H1 (cell line): ENCODE measurements at regions not wholly inside any gene's neighbourhood (a gene's known extent, or its start where the extent isn't known, plus 50 kb on each side); places are given as distances from the start of the nearest gene placed in this dataset.

Experiments
- CTCF ChIA-PET: fragments of 300-600 bp; sonication (Branson Sonifier 250); formaldehyde crosslinking; loops from one replicate; lab custom pipeline; 2021; ENCODE audit not compliant: partially characterized antibody; lab: Charles Lee
- POLR2A ChIA-PET: fragments of 300-600 bp; sonication (Branson Sonifier 250); formaldehyde crosslinking; loops from one replicate; lab custom pipeline; 2021; ENCODE audit warnings: inconsistent platforms; ENCODE audit not compliant: partially characterized antibody; lab: Charles Lee
- DNase-seq, 2 experiments: peaks; one replicate each; pipeline versions ENCODE4 v3.0.0 to v3.0.0-alpha.2; 2010 to 2022; ENCODE audit warnings: low spot score in 2 of 2, low read depth in 1 of 2, mixed read lengths in 1 of 2
- FAIRE-seq: peaks from 2 replicates; lab custom pipeline; 2011; peaks lifted over from hg19 to GRCh38; lab: Jason Lieb, UNC
- H2AFZ ChIP-seq: 2 replicates; pipeline ENCODE4 v1.8.1; 2012; ENCODE audit warnings: low read length, inconsistent platforms
- H2AK5ac ChIP-seq: 2 replicates; pipeline ENCODE4 v1.6.1; 2013; ENCODE audit warnings: low read depth, low read length
- H2BK120ac ChIP-seq: replicated peaks from 2 replicates; pipeline ENCODE3; 2013; ENCODE audit warnings: low read depth, low read length, inconsistent platforms
- H2BK12ac ChIP-seq: 2 replicates; pipeline ENCODE4 v1.6.1; 2013; ENCODE audit warnings: low read depth, low read length
- H2BK15ac ChIP-seq: 2 replicates; pipeline ENCODE4 v1.6.1; 2013; ENCODE audit warnings: low read length
- H2BK20ac ChIP-seq: 2 replicates; pipeline ENCODE4 v1.6.1; 2013; ENCODE audit warnings: low read length
- H2BK5ac ChIP-seq: 2 replicates; pipeline ENCODE4 v1.6.1; 2013; ENCODE audit warnings: low read depth, low read length
- H3K14ac ChIP-seq: 2 replicates; pipeline ENCODE4 v1.6.1; 2013; ENCODE audit warnings: inconsistent platforms; ENCODE audit not compliant: insufficient read length
- H3K18ac ChIP-seq: 2 replicates; pipeline ENCODE4 v1.6.1; 2013; ENCODE audit warnings: low read length; ENCODE audit errors: extremely low read depth
- H3K23ac ChIP-seq: 2 replicates; pipeline ENCODE4 v1.6.1; 2013; ENCODE audit warnings: inconsistent platforms; ENCODE audit not compliant: insufficient read length
- H3K23me2 ChIP-seq: 2 replicates; pipeline ENCODE4 v1.6.1; 2013; ENCODE audit warnings: low read depth, low read length
- H3K27ac ChIP-seq: 2 replicates; pipeline ENCODE4 v1.6.1; 2011; ENCODE audit warnings: low read depth, low read length, inconsistent platforms
- H3K27me3 ChIP-seq, 4 experiments: replicated peaks in 1 of 4; 1 replicate in 1 of 4; 2 replicates in 3 of 4; pipeline versions ENCODE4 v1.6.1 to v1.8.1; 2011 to 2013; ENCODE audit warnings: low read length in 3 of 4, mild to moderate bottlenecking in 3 of 4, inconsistent platforms in 2 of 4, mixed read lengths in 2 of 4, moderate library complexity in 1 of 4; ENCODE audit not compliant: control insufficient read depth in 3 of 4, insufficient read depth in 3 of 4; ENCODE audit errors: extremely low read depth in 1 of 4
- H3K36me3 ChIP-seq, 4 experiments: 2 replicates each; pipeline versions ENCODE4 v1.6.1 to v1.8.1; 2011 to 2013; ENCODE audit warnings: mild to moderate bottlenecking in 4 of 4, low read length in 3 of 4, moderate library complexity in 2 of 4, control low read depth in 1 of 4, inconsistent platforms in 1 of 4; ENCODE audit not compliant: insufficient read depth in 4 of 4, control insufficient read depth in 2 of 4
- H3K4ac ChIP-seq: replicated peaks from 2 replicates; pipeline ENCODE3; 2013; ENCODE audit warnings: low read length, low read depth, mixed read lengths, inconsistent platforms; ENCODE audit not compliant: insufficient read length
- H3K4me1 ChIP-seq, 4 experiments: replicated peaks in 1 of 4; 1 replicate in 1 of 4; 2 replicates in 3 of 4; pipeline versions ENCODE4 v1.6.1 to v1.8.1; 2011 to 2013; ENCODE audit warnings: low read length in 3 of 4, inconsistent platforms in 2 of 4, mixed read lengths in 1 of 4; ENCODE audit not compliant: insufficient read depth in 4 of 4, control insufficient read depth in 3 of 4
- H3K4me2 ChIP-seq, 2 experiments: 2 replicates each; pipeline versions ENCODE4 v1.6.1 to v1.8.1; 2011 to 2013; ENCODE audit warnings: low read depth in 2 of 2, low read length in 2 of 2, control low read depth in 1 of 2, inconsistent platforms in 1 of 2, mild to moderate bottlenecking in 1 of 2; ENCODE audit not compliant: insufficient read depth in 1 of 2
- H3K4me3 ChIP-seq, 4 experiments: fragments of 200-600, 300-600 bp in 1 of 4; sonication (generic), shearing (Covaris generic), sonication (Bioruptor Twin) in 1 of 4; 2 replicates each; pipeline versions ENCODE4 v1.5.1 to v1.8.1; 2011 to 2016; ENCODE audit warnings: low read length in 4 of 4, low read depth in 3 of 4, control low read depth in 2 of 4, inconsistent platforms in 2 of 4, mild to moderate bottlenecking in 2 of 4, mixed read lengths in 1 of 4, moderate library complexity in 1 of 4; ENCODE audit not compliant: insufficient read depth in 2 of 4; ENCODE audit errors: extremely low read depth in 1 of 4
- H3K56ac ChIP-seq: replicated peaks from 2 replicates; pipeline ENCODE3; 2013; ENCODE audit warnings: low read depth, mild to moderate bottlenecking, mixed read lengths, low read length, inconsistent platforms; ENCODE audit not compliant: insufficient read length
- H3K79me1 ChIP-seq: 2 replicates; pipeline ENCODE4 v1.6.1; 2013; ENCODE audit warnings: low read depth, low read length, control low read depth
- H3K79me2 ChIP-seq, 2 experiments: 2 replicates each; pipeline versions ENCODE4 v1.6.1 to v1.8.1; 2012 to 2013; ENCODE audit warnings: low read length in 2 of 2, mild to moderate bottlenecking in 2 of 2, inconsistent platforms in 1 of 2; ENCODE audit not compliant: insufficient read depth in 2 of 2, control insufficient read depth in 1 of 2
- H3K9ac ChIP-seq, 4 experiments: replicated peaks in 1 of 4; 1 replicate in 1 of 4; 2 replicates in 3 of 4; pipeline versions ENCODE4 v1.6.1 to v1.8.1; 2011 to 2013; ENCODE audit warnings: low read depth in 3 of 4, low read length in 3 of 4, control low read depth in 2 of 4, mild to moderate bottlenecking in 2 of 4, moderate library complexity in 2 of 4, inconsistent platforms in 1 of 4; ENCODE audit errors: extremely low read depth in 1 of 4
- H3K9me3 ChIP-seq, 2 experiments: 2 replicates each; pipeline versions ENCODE4 v1.6.1 to v1.8.1; 2012 to 2013; ENCODE audit warnings: mild to moderate bottlenecking in 2 of 2, moderate library complexity in 2 of 2, control low read depth in 1 of 2, inconsistent platforms in 1 of 2, low read depth in 1 of 2, low read length in 1 of 2, mixed read lengths in 1 of 2; ENCODE audit not compliant: insufficient read depth in 2 of 2
- H4K20me1 ChIP-seq, 2 experiments: replicated peaks in 1 of 2; 2 replicates each; pipeline versions ENCODE3 to v1.8.1; 2011 to 2013; ENCODE audit warnings: inconsistent platforms in 2 of 2, low read length in 2 of 2, mild to moderate bottlenecking in 1 of 2; ENCODE audit not compliant: insufficient read depth in 2 of 2, control insufficient read depth in 1 of 2
- H4K5ac ChIP-seq: 2 replicates; pipeline ENCODE4 v1.6.1; 2013; ENCODE audit warnings: low read length, low read depth, mixed read lengths, inconsistent platforms; ENCODE audit not compliant: insufficient read length
- H4K8ac ChIP-seq: 2 replicates; pipeline ENCODE4 v1.8.0; 2013; ENCODE audit warnings: mild to moderate bottlenecking, moderate library complexity, low read length, inconsistent platforms; ENCODE audit not compliant: insufficient read depth; ENCODE audit errors: extremely low read depth
- H4K91ac ChIP-seq: replicated peaks from 2 replicates; pipeline ENCODE3; 2013; ENCODE audit warnings: low read length, mixed read lengths, inconsistent platforms; ENCODE audit not compliant: insufficient read length
- SP4 ChIP-seq: IDR thresholded peaks from 2 replicates; pipeline ENCODE4 v1.6.1; 2012; ENCODE audit warnings: low read length, inconsistent platforms
- TBP ChIP-seq: IDR thresholded peaks from 2 replicates; pipeline ENCODE4 v1.6.1; 2011; ENCODE audit warnings: low read depth, low read length, improper control_type of control experiment
- WGBS, 2 experiments: shearing (Covaris generic) in 1 of 2; methylation state at CpG; one replicate each; pipeline versions ENCODE4 v1.1.6 to v1.1.7; 2013 to 2015; ENCODE audit warnings: low lambda C conversion rate in 2 of 2, mixed read lengths in 2 of 2, inconsistent platforms in 1 of 2, low coverage in 1 of 2, missing lambda C conversion rate in 1 of 2; ENCODE audit not compliant: insufficient replicate concordance in 2 of 2, insufficient coverage in 1 of 2, insufficient read length in 1 of 2; ENCODE audit errors: extremely low coverage in 1 of 2, missing lambda C conversion rate in 1 of 2; 5-methylcytosine and 5-hydroxymethylcytosine counted together

DNA sequence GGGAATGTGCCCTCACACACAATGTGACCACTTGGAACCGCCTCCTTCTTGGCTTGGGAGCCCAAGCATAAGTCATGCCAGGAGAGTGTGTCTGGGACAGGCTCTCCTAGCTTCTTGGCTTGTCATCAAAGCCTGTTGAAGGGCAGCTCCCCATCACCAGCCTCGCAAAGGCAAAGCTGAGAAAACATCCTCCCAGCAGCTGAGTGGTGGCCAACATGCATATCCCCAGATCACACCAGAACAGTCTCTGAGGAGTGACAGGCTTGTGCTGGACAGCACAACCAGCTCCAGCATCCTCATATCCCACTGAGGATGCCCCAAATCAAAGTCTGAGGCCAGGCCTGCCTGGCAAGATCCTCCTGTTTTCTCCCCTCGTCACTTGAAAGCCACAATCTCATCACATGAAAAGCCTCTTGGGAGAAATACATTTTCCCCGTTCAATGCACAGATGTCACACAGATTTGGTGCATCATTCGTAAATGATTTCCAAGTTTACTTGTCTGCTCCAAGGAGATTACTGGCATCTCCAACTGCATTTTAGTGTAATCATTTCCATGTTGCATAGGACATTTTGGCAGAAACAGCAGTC is 269.3 kb downstream of the TTC32 start:
- no peak overlapping the region for H3K4me2 ChIP-seq
- H2BK5ac ChIP-seq: no peak overlapping the region
- H3K79me2 ChIP-seq: no peaks in the 10 kb centered on the region
- no peaks in the 10 kb centered on the region for H3K9me3 ChIP-seq
- no peak overlapping the region for H2AK5ac ChIP-seq
- no peak overlapping the region for H3K4ac ChIP-seq
- no peak overlapping the region for H2AFZ ChIP-seq
- H3K56ac ChIP-seq: no peak overlapping the region
- no peak overlapping the region for H2BK12ac ChIP-seq
- H3K23ac ChIP-seq: no peak overlapping the region
- H2BK120ac ChIP-seq: no peak overlapping the region
- no peak overlapping the region for H3K18ac ChIP-seq
- H4K8ac ChIP-seq: no peak overlapping the region
- FAIRE-seq (no peak), DNase-seq (no peak)
- no peak overlapping the region for H4K91ac ChIP-seq
- H3K4me1 ChIP-seq: no peaks in the 10 kb centered on the region
- H3K23me2 ChIP-seq: no peaks in the 10 kb centered on the region
- ChIA-PET CTCF (interaction anchor here (1.5 kb wide), 1 partner anchor 17 kb away, joined by 3 read pairs; no protein-coding TSS in a partner anchor), POLR2A (no interaction called here)
- H3K79me1 ChIP-seq: no peaks in the 10 kb centered on the region
- H2BK20ac ChIP-seq: no peak overlapping the region
- TF ChIP-seq SP4 (no peak), TBP (no peak)
- H3K14ac ChIP-seq: no peak overlapping the region
- H4K20me1 ChIP-seq: no peaks in the 10 kb centered on the region
- no peak overlapping the region for H3K9ac ChIP-seq
- H3K27ac ChIP-seq: no peak overlapping the region
- no peak overlapping the region for H3K4me3 ChIP-seq
- WGBS, 2 experiments: 87% methylated on average over 5 of the region's 5 CpGs; no CpG with 5 or more reads in 1 of the 2 experiments
- H3K36me3 ChIP-seq: no peaks in the 10 kb centered on the region
- no peak overlapping the region for H2BK15ac ChIP-seq
- H4K5ac ChIP-seq: no peak overlapping the region
- no peaks in the 10 kb centered on the region for H3K27me3 ChIP-seq
